ENCODE measurements at regions not wholly inside any gene's neighbourhood (a gene's known extent, or its start where the extent isn't known, plus 50 kb on each side); places are given as distances from the start of the nearest gene placed in this dataset.

DNA sequence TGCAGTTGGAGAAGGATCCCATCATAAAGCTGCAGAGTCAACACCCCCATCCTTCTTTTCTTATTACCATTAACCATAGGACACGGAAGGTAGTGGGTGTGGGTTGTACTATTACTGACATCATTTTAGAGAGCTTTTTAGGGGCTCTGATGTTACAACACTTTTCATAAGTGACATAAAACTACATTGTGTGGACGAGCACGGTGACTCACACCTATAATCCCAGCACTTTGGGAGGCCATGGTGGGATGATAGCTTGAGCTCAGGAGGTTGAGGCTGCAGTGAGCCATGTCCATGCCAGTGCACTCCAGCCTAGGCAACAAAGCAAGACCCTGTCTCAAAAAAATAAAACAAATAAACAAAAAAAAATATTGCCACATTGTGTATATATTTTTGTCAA, 167.1 kb downstream of the DUSP6 start:
- Histone ChIP-seq H3K36me3 (ENCODE audit: insufficient read depth, low read length) (no peaks in the 10 kb centered on the region), H3K27ac (ENCODE audit: low read depth, low read length) (no peak overlapping the region), H3K4me1 (ENCODE audit: insufficient read depth, low read length) (no peaks in the 10 kb centered on the region; the same call in 1 of the 2 replicates), H3K9me3 (ENCODE audit: insufficient read depth, low read depth, low read length) (peaks cover 12% of the 10 kb centered on the region; the same call in 1 of the 2 replicates), H3K27me3 (ENCODE audit: insufficient read depth, low read length) (no peaks in the 10 kb centered on the region), H3K4me3 (ENCODE audit: low read length) (no peak overlapping the region), H3K9ac (ENCODE audit: low read depth, low read length) (no peak overlapping the region)
- WGBS = 90% methylated on average over 2 of the region's 3 CpGs

DNA sequence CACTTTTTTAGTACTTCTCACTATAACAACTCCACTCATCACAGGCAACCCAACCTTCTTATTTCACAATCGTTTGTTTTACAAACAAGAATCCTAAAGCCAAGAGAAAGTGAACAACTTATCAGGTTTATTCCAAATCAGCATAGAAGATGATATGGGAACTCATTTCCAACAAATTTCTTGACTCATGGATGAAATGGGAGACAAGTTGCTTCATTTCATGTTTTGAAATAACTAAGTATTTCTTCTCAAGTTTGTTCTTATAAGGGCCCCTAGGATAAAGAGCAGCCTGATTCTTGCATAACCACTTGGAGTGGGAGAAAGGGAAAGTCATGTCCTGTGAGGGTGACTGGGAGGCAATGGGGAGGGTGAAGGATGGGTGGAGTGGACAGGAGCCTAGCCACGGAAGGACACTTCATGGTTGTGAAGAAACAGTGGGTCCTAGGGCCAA, 168.3 kb downstream of the DUSP6 start:
- Histone ChIP-seq H3K36me3 (ENCODE audit: insufficient read depth, low read length) (no peaks in the 10 kb centered on the region), H3K4me3 (ENCODE audit: low read length) (no peak overlapping the region), H3K9me3 (ENCODE audit: insufficient read depth, low read depth, low read length) (0 out of 2 replicates have a peak, but pooled peaks cover 4% of the 10 kb centered on the region), H3K27me3 (ENCODE audit: insufficient read depth, low read length) (no peaks in the 10 kb centered on the region), H3K27ac (ENCODE audit: low read depth, low read length) (no peak overlapping the region), H3K9ac (ENCODE audit: low read depth, low read length) (no peak overlapping the region), H3K4me1 (ENCODE audit: insufficient read depth, low read length) (no peaks in the 10 kb centered on the region; the same call in 1 of the 2 replicates)
- WGBS = 88% methylated on average over 2 of the region's 2 CpGs

DNA sequence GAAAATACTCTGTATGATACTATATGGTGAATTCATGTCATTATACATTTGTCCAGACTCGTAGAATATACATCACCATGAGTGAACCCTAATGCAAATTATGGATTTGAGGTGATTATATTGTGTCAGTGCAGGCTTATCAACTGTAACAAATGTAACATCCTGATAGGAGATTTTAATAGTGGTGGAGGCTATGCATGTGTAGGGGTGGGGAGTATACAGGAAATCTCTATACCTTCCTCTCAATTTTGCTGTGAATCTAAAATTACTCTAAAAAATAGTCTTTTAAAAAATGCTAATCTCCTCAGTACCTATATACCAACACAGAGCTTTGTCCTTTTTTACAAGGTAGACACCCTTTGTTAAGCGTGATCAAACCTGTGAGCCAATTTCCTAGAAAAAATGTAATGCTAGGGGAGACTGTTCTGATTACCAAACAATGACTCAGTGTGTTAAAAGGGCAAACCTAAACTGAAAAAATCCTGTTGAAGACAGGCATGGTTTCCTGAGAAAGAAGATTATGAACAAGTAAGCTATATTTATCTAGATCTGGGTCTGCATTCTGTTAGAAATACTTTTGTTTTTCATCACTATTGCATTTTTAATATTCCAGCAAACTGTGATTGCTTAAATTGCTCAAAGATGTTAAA, 170.9 kb downstream of the DUSP6 start:
- Histone ChIP-seq H3K27ac (ENCODE audit: low read depth, low read length) (no peak overlapping the region), H3K36me3 (ENCODE audit: insufficient read depth, low read length) (no peaks in the 10 kb centered on the region), H3K9ac (ENCODE audit: low read depth, low read length) (no peak overlapping the region), H3K4me1 (ENCODE audit: insufficient read depth, low read length) (no peaks in the 10 kb centered on the region; the same call in 1 of the 2 replicates), H3K9me3 (ENCODE audit: insufficient read depth, low read depth, low read length) (no peaks in the 10 kb centered on the region), H3K4me3 (ENCODE audit: low read length) (no peak overlapping the region), H3K27me3 (ENCODE audit: insufficient read depth, low read length) (no peaks in the 10 kb centered on the region)
- WGBS = 95% methylated on average over 1 of the region's 2 CpGs

DNA sequence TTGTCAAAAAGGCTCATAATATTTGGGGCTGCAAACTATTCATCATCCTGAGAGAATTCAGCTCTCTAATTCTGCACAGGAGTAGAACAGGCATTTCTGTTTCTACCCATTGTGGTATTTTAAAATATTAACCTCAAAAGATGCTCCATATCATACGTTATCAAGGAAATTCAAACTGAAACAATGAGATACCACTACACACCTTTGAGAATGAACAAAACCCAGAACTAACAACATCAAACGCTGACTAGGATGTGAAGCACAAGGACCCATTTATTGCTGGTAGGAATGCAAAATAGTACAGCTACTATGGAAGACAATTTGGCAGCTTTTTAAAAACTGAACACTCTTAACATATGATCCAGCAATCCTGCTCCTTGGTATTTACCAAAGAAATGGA, 171.8 kb downstream of the DUSP6 start:
- H3K4me1 ChIP-seq (ENCODE audit: insufficient read depth, low read length) = no peaks in the 10 kb centered on the region; the same call in 1 of the 2 replicates
- no peaks in the 10 kb centered on the region for H3K9me3 ChIP-seq (ENCODE audit: insufficient read depth, low read depth, low read length)
- no peak overlapping the region for H3K9ac ChIP-seq (ENCODE audit: low read depth, low read length)
- H3K36me3 ChIP-seq (ENCODE audit: insufficient read depth, low read length) = no peaks in the 10 kb centered on the region
- H3K27me3 ChIP-seq (ENCODE audit: insufficient read depth, low read length) = no peaks in the 10 kb centered on the region
- WGBS = 88% methylated on average over 2 of the region's 2 CpGs
- no peak overlapping the region for H3K4me3 ChIP-seq (ENCODE audit: low read length)
- no peak overlapping the region for H3K27ac ChIP-seq (ENCODE audit: low read depth, low read length)

DNA sequence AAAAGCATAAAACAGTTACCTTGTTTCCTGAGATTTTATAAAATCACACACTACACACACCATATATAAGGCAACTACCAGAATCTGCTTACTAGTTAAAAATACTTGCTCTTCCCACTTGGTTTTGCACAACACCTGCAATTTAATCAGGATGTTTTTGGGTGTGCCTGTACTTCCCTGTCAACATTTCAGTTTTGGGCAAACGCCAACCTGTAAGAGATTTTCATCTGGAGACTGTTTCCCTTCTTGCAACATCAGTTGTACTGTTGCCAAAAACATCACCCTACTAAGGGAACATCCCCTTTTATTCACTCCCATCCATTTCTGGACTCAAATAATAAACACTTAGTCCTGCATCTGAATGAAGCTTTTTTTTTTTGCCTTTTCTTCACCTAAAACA, 172.3 kb downstream of the DUSP6 start:
- Histone ChIP-seq H3K27ac (ENCODE audit: low read depth, low read length) (no peak overlapping the region), H3K36me3 (ENCODE audit: insufficient read depth, low read length) (no peaks in the 10 kb centered on the region), H3K9ac (ENCODE audit: low read depth, low read length) (no peak overlapping the region), H3K9me3 (ENCODE audit: insufficient read depth, low read depth, low read length) (no peaks in the 10 kb centered on the region), H3K4me1 (ENCODE audit: insufficient read depth, low read length) (no peaks in the 10 kb centered on the region; the same call in 1 of the 2 replicates), H3K4me3 (ENCODE audit: low read length) (no peak overlapping the region), H3K27me3 (ENCODE audit: insufficient read depth, low read length) (no peaks in the 10 kb centered on the region)
- 93% methylated on average over 1 of the region's 1 CpG for WGBS

DNA sequence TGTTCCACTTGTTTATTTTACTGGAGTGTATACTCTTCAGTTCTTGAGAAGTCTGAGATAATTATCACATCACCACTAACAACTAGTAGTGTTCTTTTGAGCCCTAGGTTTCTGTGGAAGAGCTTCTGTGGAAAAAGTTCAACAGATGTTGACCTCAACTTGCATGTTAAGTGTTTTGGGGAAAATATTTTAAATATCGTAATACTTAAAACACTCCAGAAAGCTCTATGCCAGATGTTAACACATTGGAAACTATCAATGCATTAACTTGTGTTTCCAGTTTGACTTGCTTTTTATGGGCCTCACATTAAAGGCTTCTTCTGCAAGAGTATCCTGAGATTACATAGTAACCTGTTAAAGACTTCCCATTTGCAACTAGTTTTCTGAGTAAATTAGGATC, 173.1 kb downstream of the DUSP6 start:
- WGBS = 100% methylated on average over 1 of the region's 1 CpG
- no peak overlapping the region for H3K4me3 ChIP-seq (ENCODE audit: low read length)
- H3K27ac ChIP-seq (ENCODE audit: low read depth, low read length) = no peak overlapping the region
- H3K27me3 ChIP-seq (ENCODE audit: insufficient read depth, low read length) = no peaks in the 10 kb centered on the region
- no peak overlapping the region for H3K9ac ChIP-seq (ENCODE audit: low read depth, low read length)
- H3K36me3 ChIP-seq (ENCODE audit: insufficient read depth, low read length) = no peaks in the 10 kb centered on the region
- H3K9me3 ChIP-seq (ENCODE audit: insufficient read depth, low read depth, low read length) = no peaks in the 10 kb centered on the region
- no peaks in the 10 kb centered on the region; the same call in 1 of the 2 replicates for H3K4me1 ChIP-seq (ENCODE audit: insufficient read depth, low read length)

DNA sequence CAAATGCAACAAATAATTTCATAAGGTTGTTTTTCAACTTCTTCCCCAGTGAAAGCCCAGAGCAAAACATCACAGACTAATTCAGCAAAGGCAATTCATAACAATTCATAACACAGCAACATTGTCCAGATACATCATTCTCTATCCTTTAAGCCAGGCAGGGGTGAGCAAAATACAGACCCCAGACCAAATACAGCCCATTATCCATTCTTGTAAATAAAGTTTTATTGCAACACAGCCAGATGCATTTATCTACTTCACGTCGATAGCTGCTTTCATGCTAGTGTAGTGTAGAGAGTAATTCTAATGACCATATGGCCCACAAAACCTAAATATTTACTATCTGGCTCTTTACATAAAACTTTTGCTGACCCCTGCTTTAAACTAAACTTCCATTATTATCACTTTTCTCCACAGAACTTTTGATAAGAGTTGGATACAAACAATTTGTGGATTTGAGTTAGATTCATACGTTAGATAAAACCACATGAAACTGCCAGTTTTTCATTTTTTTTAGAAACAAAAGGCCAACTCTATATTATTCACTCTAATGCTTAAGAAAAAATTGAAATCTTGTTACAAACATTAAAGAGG, 174.4 kb downstream of the DUSP6 start:
- no peak overlapping the region for H3K9ac ChIP-seq (ENCODE audit: low read depth, low read length)
- H3K4me3 ChIP-seq (ENCODE audit: low read length) = no peak overlapping the region
- no peaks in the 10 kb centered on the region for H3K27me3 ChIP-seq (ENCODE audit: insufficient read depth, low read length)
- H3K9me3 ChIP-seq (ENCODE audit: insufficient read depth, low read depth, low read length) = no peaks in the 10 kb centered on the region
- 100% methylated on average over 1 of the region's 3 CpGs for WGBS
- no peak overlapping the region for H3K27ac ChIP-seq (ENCODE audit: low read depth, low read length)
- H3K36me3 ChIP-seq (ENCODE audit: insufficient read depth, low read length) = no peaks in the 10 kb centered on the region
- no peaks in the 10 kb centered on the region; the same call in 1 of the 2 replicates for H3K4me1 ChIP-seq (ENCODE audit: insufficient read depth, low read length)

DNA sequence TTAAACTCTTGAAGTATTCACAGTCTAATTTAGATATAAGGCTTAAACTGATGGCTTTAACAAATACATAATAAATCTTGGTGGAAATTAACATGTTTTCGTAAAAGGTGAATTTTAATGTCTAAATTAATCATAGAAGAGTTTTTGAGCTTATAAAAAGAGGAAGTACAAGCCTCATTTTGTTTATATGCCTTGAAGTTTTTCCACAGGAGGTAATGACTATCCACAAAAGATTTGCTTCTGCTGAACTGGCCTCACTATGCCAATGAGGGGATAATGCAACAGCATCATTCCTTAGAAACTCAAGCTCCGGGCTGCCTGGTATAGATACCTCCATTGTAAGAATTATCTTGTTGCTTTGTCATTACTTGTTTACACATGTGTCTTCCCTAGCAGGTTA, 175.6 kb downstream of the DUSP6 start:
- Histone ChIP-seq H3K4me3 (ENCODE audit: low read length) (no peak overlapping the region), H3K9me3 (ENCODE audit: insufficient read depth, low read depth, low read length) (0 out of 2 replicates have a peak, but pooled peaks cover 3% of the 10 kb centered on the region), H3K9ac (ENCODE audit: low read depth, low read length) (no peak overlapping the region), H3K27ac (ENCODE audit: low read depth, low read length) (no peak overlapping the region), H3K27me3 (ENCODE audit: insufficient read depth, low read length) (no peaks in the 10 kb centered on the region), H3K4me1 (ENCODE audit: insufficient read depth, low read length) (no peaks in the 10 kb centered on the region; the same call in 1 of the 2 replicates), H3K36me3 (ENCODE audit: insufficient read depth, low read length) (no peaks in the 10 kb centered on the region)
- WGBS = 100% methylated on average over 2 of the region's 2 CpGs

DNA sequence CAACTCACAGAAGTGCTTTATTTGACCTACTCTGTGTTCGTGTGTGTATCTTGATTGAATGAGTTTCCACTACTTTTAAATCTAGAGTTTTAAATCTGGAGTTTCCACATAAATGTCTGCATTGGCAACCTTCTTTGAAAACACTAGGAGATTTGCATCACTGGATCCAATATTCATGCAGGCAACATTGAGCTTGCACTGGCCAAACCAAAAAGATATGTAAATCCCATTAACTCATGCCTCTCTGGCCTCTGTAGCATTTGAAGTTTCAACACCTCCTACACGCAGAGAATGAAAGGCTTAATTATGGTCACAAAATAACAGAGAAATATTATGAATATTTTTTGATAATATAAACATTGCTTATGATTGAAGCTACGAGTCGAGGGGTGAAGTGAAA, 178.6 kb downstream of the DUSP6 start:
- WGBS = 86% methylated on average over 2 of the region's 4 CpGs
- Histone ChIP-seq H3K4me3 (ENCODE audit: low read length) (no peak overlapping the region), H3K9me3 (ENCODE audit: insufficient read depth, low read depth, low read length) (0 out of 2 replicates have a peak, but pooled peaks cover 3% of the 10 kb centered on the region), H3K27ac (ENCODE audit: low read depth, low read length) (no peak overlapping the region), H3K4me1 (ENCODE audit: insufficient read depth, low read length) (no peaks in the 10 kb centered on the region), H3K9ac (ENCODE audit: low read depth, low read length) (no peak overlapping the region), H3K36me3 (ENCODE audit: insufficient read depth, low read length) (no peaks in the 10 kb centered on the region), H3K27me3 (ENCODE audit: insufficient read depth, low read length) (no peaks in the 10 kb centered on the region)

DNA sequence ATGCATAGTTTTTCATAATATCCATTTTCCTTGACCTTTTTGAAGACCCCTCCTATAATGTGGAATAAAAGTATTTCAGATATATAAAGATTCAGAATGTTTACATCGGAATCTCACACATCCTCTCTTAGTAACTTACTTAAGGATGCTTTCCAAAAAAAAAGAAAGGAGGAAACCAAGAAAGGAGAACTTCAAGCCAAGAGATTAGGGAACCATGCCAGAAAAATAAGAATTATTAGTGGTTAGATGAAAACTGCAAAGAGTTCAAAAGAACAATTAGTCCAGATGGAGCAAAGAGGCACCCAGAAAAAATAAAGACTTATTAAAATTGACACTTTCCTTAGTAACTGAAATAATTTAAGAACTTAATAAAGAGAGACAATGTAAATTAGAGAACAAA, 179.2 kb downstream of the DUSP6 start:
- no peak overlapping the region for H3K9ac ChIP-seq (ENCODE audit: low read depth, low read length)
- H3K4me1 ChIP-seq (ENCODE audit: insufficient read depth, low read length) = no peaks in the 10 kb centered on the region

DNA sequence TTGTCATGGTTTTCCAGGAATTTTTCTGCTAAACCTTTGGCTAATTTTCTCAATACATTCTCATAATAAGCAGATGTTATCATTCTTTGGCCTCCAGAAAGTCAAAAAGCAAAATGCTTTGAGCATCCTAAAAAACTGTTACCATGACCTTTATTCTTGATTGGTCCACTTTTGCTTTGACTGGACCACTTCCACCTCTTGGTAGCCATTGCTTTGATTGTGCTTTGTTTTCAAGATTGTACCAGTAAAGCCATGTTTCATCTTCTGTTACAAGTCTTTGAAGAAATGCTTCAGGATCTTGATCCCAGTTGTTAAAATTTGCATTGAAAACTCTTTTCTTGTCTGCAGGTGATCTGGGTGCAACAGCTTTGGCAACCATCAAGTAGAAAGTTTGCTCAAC, 180.1 kb downstream of the DUSP6 start:
- no peaks in the 10 kb centered on the region for H3K36me3 ChIP-seq (ENCODE audit: insufficient read depth, low read length)
- H3K27me3 ChIP-seq (ENCODE audit: insufficient read depth, low read length) = no peaks in the 10 kb centered on the region
- no peak overlapping the region for H3K27ac ChIP-seq (ENCODE audit: low read depth, low read length)
- no peak overlapping the region for H3K4me3 ChIP-seq (ENCODE audit: low read length)
- no peaks in the 10 kb centered on the region for H3K4me1 ChIP-seq (ENCODE audit: insufficient read depth, low read length)
- H3K9me3 ChIP-seq (ENCODE audit: insufficient read depth, low read depth, low read length) = 0 out of 2 replicates have a peak, but pooled peaks cover 3% of the 10 kb centered on the region
- H3K9ac ChIP-seq (ENCODE audit: low read depth, low read length) = no peak overlapping the region

More for the DNA sequence above, 179.2 kb downstream of the DUSP6 start:
- no peak overlapping the region for H3K27ac ChIP-seq (ENCODE audit: low read depth, low read length)
- H3K27me3 ChIP-seq (ENCODE audit: insufficient read depth, low read length) = no peaks in the 10 kb centered on the region
- no peaks in the 10 kb centered on the region for H3K36me3 ChIP-seq (ENCODE audit: insufficient read depth, low read length)
- WGBS = no CpG with 5 or more reads among the region's 1 CpG
- 0 out of 2 replicates have a peak, but pooled peaks cover 3% of the 10 kb centered on the region for H3K9me3 ChIP-seq (ENCODE audit: insufficient read depth, low read depth, low read length)
- no peak overlapping the region for H3K4me3 ChIP-seq (ENCODE audit: low read length)
